ENCODE measurements at regions not wholly inside any gene's neighbourhood (a gene's known extent, or its start where the extent isn't known, plus 50 kb on each side); places are given as distances from the start of the nearest gene placed in this dataset.

DNA sequence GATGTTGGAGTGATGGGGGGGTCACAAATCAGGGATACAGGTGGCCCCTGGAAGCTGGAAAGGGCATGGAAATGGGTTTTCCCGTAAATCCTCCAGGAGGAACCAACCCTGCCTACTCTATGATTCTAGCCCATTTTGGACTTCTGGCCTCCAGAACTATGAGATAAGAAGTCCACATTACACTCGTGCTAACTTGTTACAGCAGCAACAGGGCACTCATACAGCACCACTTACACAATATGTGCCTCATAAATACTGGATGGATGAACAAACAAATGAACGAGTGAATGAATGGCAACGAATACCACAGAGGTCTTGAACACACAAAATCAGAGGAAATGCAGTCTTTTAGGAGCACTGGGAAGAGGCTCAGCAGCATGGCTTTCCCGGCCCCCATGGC is 531.3 kb downstream of the NPHP4 start:
- H3K4me1 Mint-ChIP-seq (ENCODE audit: low read depth), result peaks cover 3% of the 10 kb centered on the region
- no peaks in the 10 kb centered on the region for H3K9me3 Mint-ChIP-seq (ENCODE audit: low read depth)
- H3K36me3 Mint-ChIP-seq, result peaks cover 2% of the 10 kb centered on the region
- no peak overlapping the region for H3K4me3 Mint-ChIP-seq
- no peaks in the 10 kb centered on the region for H3K27me3 Mint-ChIP-seq
- H3K27ac Mint-ChIP-seq, result no peak overlapping the region

DNA sequence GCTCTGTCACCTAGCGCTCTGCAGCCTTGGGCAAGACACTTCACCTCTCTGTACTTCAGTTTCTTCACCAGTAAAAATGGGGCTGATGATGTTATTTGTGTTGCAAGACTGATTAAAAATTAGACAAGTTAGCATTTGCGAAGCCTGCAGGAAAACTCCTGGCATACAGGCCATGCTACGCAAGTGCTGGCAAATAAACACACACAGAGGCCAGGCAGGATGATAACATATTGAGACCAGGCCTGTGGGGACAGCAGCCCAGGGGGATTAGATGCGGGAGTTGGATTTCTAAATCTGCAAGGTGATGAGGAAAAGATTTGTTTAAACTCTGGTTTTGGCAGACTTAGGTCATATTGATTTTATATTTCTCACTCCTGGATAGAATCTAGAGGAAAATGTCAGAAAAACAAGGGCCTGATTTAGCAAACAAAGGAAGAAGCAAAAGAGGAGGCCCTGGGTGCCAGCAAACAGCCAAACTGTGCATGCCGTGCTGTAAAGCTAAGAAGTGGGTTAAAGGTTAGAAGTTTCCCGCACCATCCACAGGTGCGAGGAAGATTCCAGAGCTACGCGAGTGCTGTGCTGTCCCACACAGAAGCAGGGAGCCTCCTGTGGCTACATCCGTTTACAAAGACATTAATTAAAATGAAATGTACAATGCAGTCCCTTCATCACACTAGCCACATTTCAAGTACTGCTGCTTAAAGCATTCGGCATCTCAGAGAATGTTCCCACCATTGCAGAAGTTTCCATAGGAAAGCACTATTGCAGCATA is 532.2 kb downstream of the NPHP4 start:
- H3K36me3 Mint-ChIP-seq, result peaks cover 2% of the 10 kb centered on the region

DNA sequence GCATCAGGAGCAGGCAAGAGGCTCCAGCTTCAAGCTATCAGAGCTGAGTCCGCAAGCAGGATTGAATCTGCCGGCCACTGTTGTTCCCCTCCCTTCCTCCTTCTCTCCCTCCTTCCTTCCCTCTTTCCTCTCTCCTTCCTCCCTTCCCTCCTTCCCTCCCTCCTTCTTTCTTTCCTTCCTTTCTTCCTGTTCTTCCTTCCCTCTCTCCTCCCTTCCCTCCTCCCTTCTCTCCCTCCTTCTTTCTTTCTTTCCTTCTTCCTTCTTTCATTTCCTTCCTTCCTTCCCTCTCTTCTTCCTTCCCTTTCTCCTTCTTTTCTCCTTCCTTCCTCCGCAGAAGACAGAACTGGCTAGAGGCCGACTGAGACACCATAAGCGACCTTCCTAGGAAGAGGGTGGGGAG is 534.0 kb downstream of the NPHP4 start:
- Mint-ChIP-seq H3K9me3 (ENCODE audit: low read depth) (no peaks in the 10 kb centered on the region), H3K36me3 (peaks cover 2% of the 10 kb centered on the region), H3K27me3 (peaks cover 2% of the 10 kb centered on the region), H3K27ac (no peak overlapping the region), H3K4me1 (ENCODE audit: low read depth) (no peaks in the 10 kb centered on the region), H3K4me3 (no peak overlapping the region)

More for the DNA sequence above, 532.2 kb downstream of the NPHP4 start:
- Mint-ChIP-seq H3K27me3 (peaks cover 2% of the 10 kb centered on the region), H3K4me3 (no peak overlapping the region), H3K4me1 (ENCODE audit: low read depth) (no peaks in the 10 kb centered on the region), H3K9me3 (ENCODE audit: low read depth) (no peaks in the 10 kb centered on the region), H3K27ac (no peak overlapping the region)

DNA sequence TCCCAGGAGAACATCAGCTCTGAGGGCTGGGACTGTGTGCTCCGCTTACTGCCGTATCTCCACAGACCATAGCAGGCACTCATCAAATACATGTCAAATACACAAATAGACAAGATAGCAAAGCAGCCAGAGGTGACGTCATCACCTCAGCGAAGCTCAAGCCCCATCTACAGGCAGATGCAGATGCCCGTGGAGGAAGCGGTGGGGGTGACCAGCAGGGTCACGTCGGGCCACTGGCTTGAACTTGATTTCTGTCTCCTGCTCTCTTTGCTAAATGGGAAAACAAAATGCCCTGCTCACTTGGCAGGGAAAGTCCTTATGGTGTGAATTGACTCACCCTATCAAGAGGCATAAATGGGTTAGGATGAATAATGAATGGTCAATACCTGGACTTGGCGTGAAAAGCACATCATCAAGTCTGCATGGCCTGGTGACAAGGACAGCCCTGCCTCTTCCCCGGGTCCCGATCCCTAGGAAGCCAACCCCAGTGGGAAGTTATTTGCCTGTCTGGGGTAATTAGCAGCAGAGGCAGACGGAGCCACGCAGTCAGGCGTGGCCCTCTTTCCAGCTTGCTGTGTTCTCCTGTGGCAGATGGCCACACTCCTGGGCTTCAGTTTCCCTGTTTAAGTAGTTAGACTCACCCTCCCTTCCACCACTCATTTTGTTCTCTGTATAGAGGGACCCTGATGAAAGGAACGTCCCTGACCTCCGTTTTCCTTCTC is 536.0 kb downstream of the NPHP4 start:
- no peak overlapping the region for H3K4me3 Mint-ChIP-seq
- H3K27me3 Mint-ChIP-seq, result peaks cover 2% of the 10 kb centered on the region
- no peaks in the 10 kb centered on the region for H3K9me3 Mint-ChIP-seq (ENCODE audit: low read depth)
- no peak overlapping the region for H3K27ac Mint-ChIP-seq
- H3K36me3 Mint-ChIP-seq, result peaks cover 2% of the 10 kb centered on the region
- no peaks in the 10 kb centered on the region for H3K4me1 Mint-ChIP-seq (ENCODE audit: low read depth)

DNA sequence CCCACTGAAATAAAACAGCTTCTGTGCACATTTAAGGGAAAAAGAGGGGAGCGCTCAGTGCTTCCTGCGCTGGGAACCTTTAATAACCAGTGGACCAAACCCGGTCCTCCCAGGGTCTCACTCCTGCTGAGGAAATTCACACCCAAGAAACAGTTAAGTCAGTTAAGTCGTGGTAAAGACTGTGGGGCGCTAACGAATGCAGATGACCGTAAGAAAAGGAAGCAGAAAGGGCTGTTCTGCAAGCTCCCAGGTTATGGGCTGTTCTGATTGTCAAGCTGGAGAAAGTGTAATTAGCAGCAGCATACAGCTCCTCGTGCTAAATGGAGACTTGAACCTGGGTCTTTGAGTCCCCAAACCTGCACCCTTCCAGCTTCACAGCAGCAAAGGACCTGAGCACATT is 536.6 kb downstream of the NPHP4 start:
- H3K27me3 Mint-ChIP-seq, result peaks cover 2% of the 10 kb centered on the region
- no peaks in the 10 kb centered on the region for H3K9me3 Mint-ChIP-seq (ENCODE audit: low read depth)
- H3K4me1 Mint-ChIP-seq (ENCODE audit: low read depth), result no peaks in the 10 kb centered on the region
- H3K36me3 Mint-ChIP-seq, result no peaks in the 10 kb centered on the region
- no peak overlapping the region for H3K27ac Mint-ChIP-seq
- H3K4me3 Mint-ChIP-seq, result no peak overlapping the region

DNA sequence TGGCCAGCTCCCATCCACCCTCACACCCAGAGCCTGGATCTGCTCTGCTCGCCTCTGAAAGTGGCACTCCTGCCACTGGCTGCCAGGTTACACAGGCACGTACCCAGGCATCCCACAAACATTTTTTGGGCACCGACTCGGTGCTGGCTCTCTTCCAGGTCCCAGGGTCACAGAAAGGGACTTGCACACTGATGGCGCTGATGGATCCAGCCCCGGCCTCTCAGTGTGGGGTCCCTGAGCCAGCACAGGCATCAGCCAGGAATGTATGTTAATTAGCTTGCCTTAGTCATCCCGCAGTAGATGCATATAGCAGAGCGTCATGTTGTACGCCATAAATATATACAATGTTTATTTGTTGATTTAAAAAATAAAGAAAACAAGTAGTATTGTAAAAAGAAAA is 537.2 kb downstream of the NPHP4 start:
- Mint-ChIP-seq H3K27me3 (peaks cover 2% of the 10 kb centered on the region), H3K27ac (no peak overlapping the region), H3K9me3 (ENCODE audit: low read depth) (no peaks in the 10 kb centered on the region), H3K36me3 (no peaks in the 10 kb centered on the region), H3K4me3 (no peak overlapping the region), H3K4me1 (ENCODE audit: low read depth) (no peaks in the 10 kb centered on the region)

DNA sequence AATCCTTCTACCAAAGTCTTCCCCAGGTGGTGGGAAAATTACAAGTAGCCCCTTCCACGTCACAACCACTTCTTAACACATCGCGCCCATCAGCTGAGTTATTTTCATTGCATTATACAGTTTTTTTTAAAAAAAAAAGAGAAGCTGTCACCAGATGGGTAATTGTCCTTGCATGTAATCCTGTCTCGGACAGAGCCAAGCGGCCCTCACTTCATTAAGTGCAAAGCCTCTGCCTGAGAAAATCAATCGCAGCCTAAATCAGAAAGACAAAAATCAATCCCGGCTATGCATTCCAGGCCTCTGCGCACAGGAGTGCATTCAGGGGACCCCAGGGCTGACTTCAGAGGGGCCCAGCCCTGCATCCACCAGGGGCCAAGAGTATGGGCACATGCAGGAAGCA is 538.9 kb downstream of the NPHP4 start:
- Mint-ChIP-seq H3K36me3 (no peaks in the 10 kb centered on the region), H3K9me3 (ENCODE audit: low read depth) (no peaks in the 10 kb centered on the region), H3K27ac (no peak overlapping the region), H3K4me3 (no peak overlapping the region), H3K4me1 (ENCODE audit: low read depth) (no peaks in the 10 kb centered on the region), H3K27me3 (peaks cover 2% of the 10 kb centered on the region)

DNA sequence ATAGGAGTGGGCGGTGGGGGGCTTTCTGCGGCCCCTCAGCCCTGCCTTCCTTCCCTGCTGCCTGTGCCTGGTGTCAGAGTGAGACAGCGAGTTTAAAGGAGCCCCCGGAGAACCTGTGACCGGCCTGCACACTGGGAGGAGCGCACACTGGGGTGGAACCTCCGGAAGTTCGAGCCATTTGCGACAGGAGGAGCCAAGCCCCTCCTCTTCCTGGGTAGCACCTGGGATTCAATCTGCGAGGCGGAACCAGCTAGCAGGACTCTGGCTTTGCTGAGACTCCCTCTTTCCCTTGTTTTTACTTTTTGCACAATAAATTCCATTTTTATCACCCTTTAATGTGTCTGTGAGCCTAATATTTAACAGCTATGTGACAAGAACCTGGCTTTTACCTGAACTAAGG is 540.6 kb downstream of the NPHP4 start:
- Mint-ChIP-seq H3K27ac (no peak overlapping the region), H3K36me3 (no peaks in the 10 kb centered on the region), H3K9me3 (ENCODE audit: low read depth) (no peaks in the 10 kb centered on the region), H3K27me3 (peaks cover 2% of the 10 kb centered on the region), H3K4me1 (ENCODE audit: low read depth) (no peaks in the 10 kb centered on the region), H3K4me3 (no peak overlapping the region)

DNA sequence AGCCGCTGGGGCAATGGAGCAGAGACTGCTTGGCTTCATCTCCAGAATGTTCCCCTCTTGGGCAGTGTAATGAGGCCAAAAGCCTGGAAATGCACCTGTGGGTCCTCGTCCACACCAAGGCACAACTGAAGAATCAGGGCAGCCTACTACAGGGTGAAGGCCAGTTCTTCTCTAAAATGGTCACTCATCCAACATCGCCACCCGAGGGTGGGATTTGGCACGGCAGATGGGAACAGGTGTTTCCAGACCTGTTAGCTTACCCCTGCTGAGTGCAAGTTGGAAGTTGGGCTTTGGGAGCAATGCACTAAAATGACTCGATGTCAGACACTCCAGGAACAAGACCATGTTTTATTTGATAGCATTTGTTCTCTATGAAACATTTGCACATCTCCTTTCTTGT is 543.7 kb downstream of the NPHP4 start:
- no peaks in the 10 kb centered on the region for H3K27me3 Mint-ChIP-seq
- H3K27ac Mint-ChIP-seq, result no peak overlapping the region
- H3K4me3 Mint-ChIP-seq, result no peak overlapping the region
- no peaks in the 10 kb centered on the region for H3K9me3 Mint-ChIP-seq (ENCODE audit: low read depth)
- no peaks in the 10 kb centered on the region for H3K4me1 Mint-ChIP-seq (ENCODE audit: low read depth)
- no peaks in the 10 kb centered on the region for H3K36me3 Mint-ChIP-seq

DNA sequence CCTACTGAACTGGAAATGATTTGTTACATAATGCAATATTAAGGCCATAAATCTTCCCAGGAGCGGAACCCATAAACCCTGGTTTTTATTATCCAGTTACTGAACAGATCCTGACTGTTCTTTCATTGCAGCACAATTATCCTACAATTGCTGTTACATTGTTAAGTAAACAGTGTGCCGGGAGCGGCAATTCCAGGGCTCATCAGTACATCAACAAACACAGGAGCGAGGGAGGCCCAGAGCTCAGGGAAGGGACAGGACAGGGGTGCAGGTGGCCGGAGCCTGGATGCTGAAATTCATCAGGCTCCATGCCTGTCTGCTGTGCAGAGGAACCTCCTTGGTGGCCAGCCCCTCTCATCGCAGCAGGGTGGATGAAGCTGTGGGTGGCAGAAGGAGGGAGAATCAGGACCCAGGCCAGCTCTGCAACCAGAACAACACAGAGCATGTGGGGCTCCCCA is 544.7 kb downstream of the NPHP4 start:
- no peaks in the 10 kb centered on the region for H3K27me3 Mint-ChIP-seq
- H3K4me1 Mint-ChIP-seq (ENCODE audit: low read depth), result no peaks in the 10 kb centered on the region
- no peak overlapping the region for H3K4me3 Mint-ChIP-seq
- H3K27ac Mint-ChIP-seq, result no peak overlapping the region
- H3K36me3 Mint-ChIP-seq, result no peaks in the 10 kb centered on the region
- no peaks in the 10 kb centered on the region for H3K9me3 Mint-ChIP-seq (ENCODE audit: low read depth)

DNA sequence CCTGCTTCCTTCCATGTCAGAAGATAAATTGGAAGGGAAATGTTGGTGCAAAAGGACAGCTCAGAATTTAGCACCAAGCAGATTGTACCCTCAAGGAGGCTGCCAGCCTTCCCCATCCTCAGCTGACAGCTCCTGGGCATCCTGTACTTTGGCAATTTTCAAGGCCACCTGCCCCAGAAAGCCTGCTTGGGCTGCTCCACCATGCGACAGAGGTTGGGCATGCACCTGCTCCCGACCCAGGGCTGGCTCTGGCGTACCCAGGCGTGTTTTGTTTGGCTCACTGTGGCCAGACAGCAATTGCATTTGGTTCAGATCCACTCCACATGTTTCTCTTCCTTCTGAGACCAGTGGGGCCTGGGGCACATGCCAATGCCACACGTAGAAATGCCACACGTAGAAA is 547.8 kb downstream of the NPHP4 start:
- Mint-ChIP-seq H3K36me3 (peaks cover 4% of the 10 kb centered on the region), H3K9me3 (ENCODE audit: low read depth) (peaks cover 3% of the 10 kb centered on the region), H3K27me3 (no peaks in the 10 kb centered on the region), H3K4me3 (no peak overlapping the region), H3K27ac (no peak overlapping the region), H3K4me1 (ENCODE audit: low read depth) (no peaks in the 10 kb centered on the region)

DNA sequence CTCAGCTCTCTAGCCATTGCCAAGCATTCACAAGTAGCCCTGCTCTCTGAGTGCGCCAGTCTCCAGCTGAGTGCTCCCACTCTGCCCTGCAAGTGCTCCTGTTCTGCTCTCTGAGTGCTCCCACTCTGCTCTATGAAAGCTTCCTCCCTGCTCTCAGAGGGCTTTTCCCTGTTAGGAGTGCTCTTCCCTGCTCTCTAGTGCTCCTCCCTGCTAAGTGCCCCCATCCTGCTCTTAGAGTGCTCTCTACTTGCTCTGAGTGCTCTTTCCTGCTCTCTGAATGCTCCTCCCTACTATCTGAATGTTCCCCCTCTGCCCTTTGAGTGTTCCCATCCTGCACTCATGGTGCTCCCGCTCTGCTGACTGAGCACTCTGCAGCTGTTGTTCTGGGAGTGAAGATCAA is 555.4 kb downstream of the NPHP4 start:
- Mint-ChIP-seq H3K4me3 (no peak overlapping the region), H3K36me3 (peaks cover 15% of the 10 kb centered on the region), H3K27me3 (peaks cover 3% of the 10 kb centered on the region), H3K9me3 (ENCODE audit: low read depth) (peaks cover 15% of the 10 kb centered on the region), H3K27ac (no peak overlapping the region), H3K4me1 (ENCODE audit: low read depth) (no peaks in the 10 kb centered on the region)

DNA sequence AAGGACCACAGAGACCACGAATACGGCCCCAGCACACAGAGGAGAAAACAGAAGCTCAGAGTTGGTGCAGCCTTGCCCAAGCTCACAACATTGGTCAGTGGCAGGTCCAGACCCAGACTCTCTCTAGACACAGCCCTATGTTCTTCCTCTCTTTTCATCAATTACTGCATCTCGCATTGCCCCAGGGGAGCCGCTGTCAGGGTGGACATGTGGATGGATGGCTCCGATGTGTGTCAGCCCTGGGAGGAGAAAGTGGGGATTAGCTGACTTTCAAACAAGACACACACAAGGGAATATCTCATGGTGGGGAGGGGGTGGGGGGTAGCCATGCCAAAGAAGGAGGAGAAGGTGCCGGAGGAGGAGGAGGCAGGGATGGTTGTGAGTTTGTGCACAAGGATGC is 556.8 kb downstream of the NPHP4 start:
- Mint-ChIP-seq H3K27me3 (peaks cover 5% of the 10 kb centered on the region), H3K9me3 (ENCODE audit: low read depth) (peaks cover 15% of the 10 kb centered on the region), H3K4me1 (ENCODE audit: low read depth) (no peaks in the 10 kb centered on the region), H3K27ac (no peak overlapping the region), H3K36me3 (peaks cover 13% of the 10 kb centered on the region), H3K4me3 (no peak overlapping the region)

DNA sequence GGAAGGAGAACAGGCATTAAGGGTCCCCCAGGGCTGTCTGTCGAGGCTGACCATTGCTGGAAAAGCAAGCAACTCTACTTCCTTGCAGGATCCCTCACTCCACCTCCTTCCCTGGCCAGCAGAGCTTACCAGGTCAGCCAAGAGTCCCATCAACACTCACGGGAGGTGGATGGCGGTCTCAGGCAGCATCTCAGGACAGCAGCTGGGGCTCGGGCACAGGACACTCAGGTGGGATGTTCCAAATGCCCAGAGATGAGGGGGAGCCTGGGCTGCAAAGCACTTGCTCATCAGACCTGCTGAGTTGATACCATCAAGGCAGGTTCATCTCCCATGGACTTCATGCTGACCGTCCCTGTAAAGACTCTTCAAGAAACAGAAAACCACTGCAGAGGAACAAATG is 559.8 kb downstream of the NPHP4 start:
- Mint-ChIP-seq H3K4me3 (no peak overlapping the region), H3K36me3 (peaks cover 2% of the 10 kb centered on the region), H3K4me1 (ENCODE audit: low read depth) (peaks cover 3% of the 10 kb centered on the region), H3K9me3 (ENCODE audit: low read depth) (peaks cover 3% of the 10 kb centered on the region), H3K27ac (no peak overlapping the region), H3K27me3 (peaks cover 3% of the 10 kb centered on the region)

DNA sequence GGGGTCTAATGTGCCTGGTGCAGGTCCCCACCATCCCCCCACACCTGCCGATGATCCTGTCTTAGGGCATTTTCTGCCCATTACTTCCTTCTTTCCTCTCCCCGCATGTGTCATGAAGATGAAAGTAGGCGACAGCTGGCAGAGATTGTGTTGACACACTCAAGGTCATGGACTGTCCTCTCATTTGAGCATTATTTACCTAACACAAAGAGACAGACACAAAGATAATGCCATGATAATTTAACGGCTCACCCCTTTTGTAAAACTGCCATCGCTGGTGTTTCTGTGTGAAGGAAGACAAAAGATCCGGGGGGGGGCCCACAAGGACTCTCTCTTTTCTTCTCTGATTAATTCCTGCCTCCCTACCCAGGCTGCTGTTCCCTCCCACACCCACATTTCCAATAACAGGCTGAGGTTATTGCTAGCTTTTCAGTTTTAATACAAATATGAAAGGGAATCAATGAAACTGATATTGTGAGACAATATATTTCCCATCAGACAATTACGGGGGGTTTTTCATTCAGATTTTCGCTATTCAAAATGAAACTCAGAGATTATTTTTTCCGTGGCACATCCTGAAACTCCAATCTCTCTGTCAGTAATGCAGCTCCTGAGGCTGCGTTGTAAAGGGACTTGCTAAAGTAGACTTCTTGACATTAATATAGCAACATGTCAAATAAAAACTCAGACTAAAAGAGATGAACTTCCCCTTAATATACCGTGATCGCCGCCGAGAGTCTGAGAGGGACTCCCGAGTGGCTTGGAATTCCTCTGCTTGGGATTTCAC is 561.1 kb downstream of the NPHP4 start:
- H3K9me3 Mint-ChIP-seq (ENCODE audit: low read depth), result no peaks in the 10 kb centered on the region
- H3K27me3 Mint-ChIP-seq, result peaks cover 3% of the 10 kb centered on the region
- no peaks in the 10 kb centered on the region for H3K36me3 Mint-ChIP-seq
- H3K4me1 Mint-ChIP-seq (ENCODE audit: low read depth), result peaks cover 3% of the 10 kb centered on the region
- H3K4me3 Mint-ChIP-seq, result no peak overlapping the region
- H3K27ac Mint-ChIP-seq, result no peak overlapping the region

All from activated naive CD8-positive, alpha-beta T cell (primary cell).